HEK293 (cell line): ENCODE measurements at regions not wholly inside any gene's neighbourhood (a gene's known extent, or its start where the extent isn't known, plus 50 kb on each side); places are given as distances from the start of the nearest gene placed in this dataset.

Source experiments
- CTCF ChIA-PET: fragments of 350-600 bp; formaldehyde crosslinking; extraction: SDS; loops from one replicate; lab custom pipeline; 2021; ENCODE audit warnings: antibody characterized with exemption; lab: Yijun Ruan, JAX
- POLR2A ChIA-PET: fragments of 300-600 bp; formaldehyde crosslinking; extraction: SDS; loops from one replicate; lab custom pipeline; 2020; ENCODE audit warnings: antibody characterized with exemption, inconsistent platforms; lab: Yijun Ruan, JAX
- H3K27ac ChIP-seq: fragments of 200-500 bp; sonication (Bioruptor generic); 2 replicates; pipeline ENCODE4 v1.5.1; 2014; ENCODE audit warnings: low read depth, low read length, control low read depth, inconsistent platforms; ENCODE audit errors: extremely low read depth
- H3K36me3 ChIP-seq, 2 experiments: fragments of 200-500 bp in 1 of 2; sonication (Bioruptor generic) in 1 of 2; 1 replicate in 1 of 2; 2 replicates in 1 of 2; pipeline ENCODE4 v1.5.1; 2014 to 2017; ENCODE audit warnings: inconsistent platforms in 2 of 2, low read length in 2 of 2; ENCODE audit not compliant: control insufficient read depth in 2 of 2, insufficient read depth in 1 of 2
- H3K4me1 ChIP-seq: fragments of 200-500 bp; sonication (Bioruptor generic); 2 replicates; pipeline ENCODE4 v1.5.1; 2014; ENCODE audit warnings: mild to moderate bottlenecking, low read length, inconsistent platforms; ENCODE audit not compliant: control insufficient read depth, insufficient read depth
- H3K4me3 ChIP-seq: 2 replicates; pipeline ENCODE4 v1.5.1; 2011; ENCODE audit warnings: low read depth, mild to moderate bottlenecking, control low read depth, low read length, moderate library complexity
- H3K9me3 ChIP-seq: fragments of 200-500 bp; sonication (Bioruptor generic); 2 replicates; pipeline ENCODE4 v1.5.1; 2014; ENCODE audit warnings: low read depth, low read length, inconsistent platforms; ENCODE audit not compliant: control insufficient read depth, insufficient read depth
- FEZF1 ChIP-seq: fragments of 450-650 bp; formaldehyde crosslinking; IDR thresholded peaks from 2 replicates; pipeline ENCODE4 v1.5.1; 2016; ENCODE audit warnings: missing biosample characterization, missing genetic modification characterization
- GLI4 ChIP-seq: fragments of 450-650 bp; formaldehyde crosslinking; IDR thresholded peaks from 2 replicates; pipeline ENCODE4 v1.5.1; 2016; ENCODE audit warnings: missing biosample characterization, missing genetic modification characterization
- HOXC10 ChIP-seq: sonication (generic); formaldehyde crosslinking; IDR thresholded peaks from 2 replicates; pipeline ENCODE4 v1.8.1; 2023; ENCODE audit warnings: mild to moderate bottlenecking, missing genetic modification reagents
- PRDM2 ChIP-seq: fragments of 450-650 bp; formaldehyde crosslinking; IDR thresholded peaks from 2 replicates; pipeline ENCODE4 v1.5.1; 2016; ENCODE audit warnings: missing biosample characterization, missing genetic modification characterization, borderline replicate concordance
- SP2 ChIP-seq: fragments of 450-650 bp; formaldehyde crosslinking; IDR thresholded peaks from 2 replicates; pipeline ENCODE4 v1.5.1; 2016; ENCODE audit warnings: missing biosample characterization, missing genetic modification characterization
- SP7 ChIP-seq: fragments of 450-650 bp; formaldehyde crosslinking; IDR thresholded peaks from 2 replicates; pipeline ENCODE4 v1.5.1; 2016; ENCODE audit warnings: missing biosample characterization, missing genetic modification characterization
- ZBTB26 ChIP-seq: fragments of 450-650 bp; formaldehyde crosslinking; optimal IDR thresholded peaks from 2 replicates; pipeline ENCODE3; 2016; ENCODE audit warnings: missing biosample characterization, mild to moderate bottlenecking, missing genetic modification characterization
- ZBTB44 ChIP-seq: fragments of 450-650 bp; IDR thresholded peaks from 2 replicates; pipeline ENCODE4 v1.5.1; 2018; ENCODE audit warnings: missing biosample characterization, mild to moderate bottlenecking, missing genetic modification characterization
- ZFP3 ChIP-seq: fragments of 450-650 bp; formaldehyde crosslinking; IDR thresholded peaks from 2 replicates; pipeline ENCODE4 v1.5.1; 2016; ENCODE audit warnings: low read depth, missing biosample characterization, missing genetic modification characterization
- ZFP37 ChIP-seq: fragments of 450-650 bp; formaldehyde crosslinking; IDR thresholded peaks from 2 replicates; pipeline ENCODE4 v1.5.1; 2016; ENCODE audit warnings: missing biosample characterization, missing genetic modification characterization
- ZNF202 ChIP-seq: fragments of 450-650 bp; formaldehyde crosslinking; IDR thresholded peaks from 2 replicates; pipeline ENCODE4 v1.5.1; 2016; ENCODE audit warnings: missing biosample characterization, missing genetic modification characterization, borderline replicate concordance
- ZNF23 ChIP-seq: fragments of 450-650 bp; formaldehyde crosslinking; IDR thresholded peaks from 2 replicates; pipeline ENCODE4 v1.5.1; 2016; ENCODE audit warnings: missing biosample characterization, missing genetic modification characterization, borderline replicate concordance
- ZNF26 ChIP-seq: fragments of 450-650 bp; formaldehyde crosslinking; IDR thresholded peaks from 2 replicates; pipeline ENCODE4 v1.5.1; 2016; ENCODE audit warnings: missing biosample characterization, missing genetic modification characterization
- ZNF423 ChIP-seq: fragments of 450-650 bp; formaldehyde crosslinking; IDR thresholded peaks from 2 replicates; pipeline ENCODE4 v1.5.1; 2016; ENCODE audit warnings: missing biosample characterization, missing genetic modification characterization
- ZNF596 ChIP-seq: fragments of 450-650 bp; IDR thresholded peaks from 2 replicates; pipeline ENCODE4 v1.5.0; 2018; ENCODE audit warnings: missing biosample characterization, mild to moderate bottlenecking, missing genetic modification characterization, moderate library complexity
- ZNF785 ChIP-seq: fragments of 450-650 bp; formaldehyde crosslinking; IDR thresholded peaks from 2 replicates; pipeline ENCODE4 v1.5.1; 2016; ENCODE audit warnings: missing biosample characterization, missing genetic modification characterization
- ZNF830 ChIP-seq: fragments of 450-650 bp; IDR thresholded peaks from 2 replicates; pipeline ENCODE4 v1.5.0; 2018; ENCODE audit warnings: missing biosample characterization, missing genetic modification characterization, low read depth, mild to moderate bottlenecking, moderate library complexity
- ZSCAN30 ChIP-seq: fragments of 450-650 bp; IDR thresholded peaks from 2 replicates; pipeline ENCODE4 v1.5.1; 2018; ENCODE audit warnings: missing biosample characterization, mild to moderate bottlenecking, missing genetic modification characterization, moderate library complexity

- no peak for TF ChIP-seq PRDM2 (tag by site-specific recombination)
- no peak for TF ChIP-seq HOXC10 (CRISPR knock-in tag)
- TF ChIP-seq ZNF785 (tag by site-specific recombination): no peak
- TF ChIP-seq ZFP3 (tag by site-specific recombination): no peak
- no peak for TF ChIP-seq SP7 (tag by site-specific recombination)
These were observed 400.2 kb downstream of the CNTN3 start (continued) for GRCh38 chr3:74214286-74214685.

GRCh38 chr3:74210739-74211138 lies 403.7 kb downstream of the CNTN3 start:
- no peaks in the 10 kb centered on the region for H3K36me3 ChIP-seq
- H3K27ac ChIP-seq: no peak overlapping the region
- no peaks in the 10 kb centered on the region for H3K9me3 ChIP-seq
- ChIA-PET CTCF (no interaction called here), POLR2A (no interaction called here)
- H3K4me3 ChIP-seq: no peak overlapping the region
- no peaks in the 10 kb centered on the region for H3K4me1 ChIP-seq
- no peak for TF ChIP-seq GLI4 (tag by site-specific recombination)
- no peak for TF ChIP-seq ZSCAN30 (tag by site-specific recombination)
- no peak for TF ChIP-seq ZNF23 (tag by site-specific recombination)
- TF ChIP-seq SP2 (tag by site-specific recombination): no peak
- no peak for TF ChIP-seq ZNF26 (tag by site-specific recombination)
- TF ChIP-seq ZFP37 (tag by site-specific recombination): no peak
- no peak for TF ChIP-seq FEZF1 (tag by site-specific recombination)
- TF ChIP-seq ZNF423 (tag by site-specific recombination): no peak
- TF ChIP-seq ZBTB44 (tag by site-specific recombination): no peak
- no peak for TF ChIP-seq ZNF596 (tag by site-specific recombination)
- no peak for TF ChIP-seq ZBTB26 (tag by site-specific recombination)
- no peak for TF ChIP-seq ZNF830 (tag by site-specific recombination)
- TF ChIP-seq ZNF202 (tag by site-specific recombination): no peak
